GM12878 (cell line): ENCODE measurements at regions not wholly inside any gene's neighbourhood (a gene's known extent, or its start where the extent isn't known, plus 50 kb on each side); places are given as distances from the start of the nearest gene placed in this dataset.
"Not testable (repeated sequence)": the region's sequence is repeated elsewhere in the genome, so short reads cannot be mapped to it uniquely, and the experiment has no call there.

Experiments used
- ATAC-seq: fragments of 200-7000 bp; cut with Tn5 transposase; 3 replicates; pipeline ENCODE4 v1.9.1; 2020; ENCODE audit warnings: mild to moderate bottlenecking, moderate library complexity
- BruUV-seq: library from RNA; stranded (reverse); fragments of 400-500 nt; replicated peaks from 2 replicates; lab custom pipeline; 2021; lab: Mats Ljungman, UMichigan
- CTCF ChIA-PET: fragments of 300-600 bp; sonication (Branson Sonifier 250); formaldehyde crosslinking; extraction: SDS; loops from one replicate; lab custom pipeline; 2021; ENCODE audit warnings: inconsistent platforms; lab: Yijun Ruan, JAX
- POLR2A ChIA-PET: fragments of 350-600 bp; formaldehyde crosslinking; extraction: SDS; loops from one replicate; lab custom pipeline; 2021; ENCODE audit warnings: inconsistent platforms; lab: Charles Lee
- RAD21 ChIA-PET: fragments of 300-600 bp; sonication (Branson Sonifier 250); formaldehyde crosslinking; loops from one replicate; lab custom pipeline; 2023; ENCODE audit warnings: antibody characterized with exemption; ENCODE audit not compliant: unreplicated experiment; lab: Charles Lee
- SMC1A ChIA-PET: fragments of 300-600 bp; sonication (Branson Sonifier 250); formaldehyde crosslinking; loops from one replicate; lab custom pipeline; 2023; ENCODE audit not compliant: unreplicated experiment, uncharacterized antibody; lab: Charles Lee
- DNase-seq: peaks from one replicate; pipeline ENCODE4 v3.0.0-alpha.2; 2011; ENCODE audit warnings: low read depth, low spot score
- FAIRE-seq: peaks from 3 replicates; lab custom pipeline; 2011; peaks lifted over from hg19 to GRCh38; lab: Jason Lieb, UNC
- H2AFZ ChIP-seq: 2 replicates; pipeline ENCODE4 v1.6.0; 2011; ENCODE audit warnings: low read depth, low read length, control low read depth; ENCODE audit not compliant: control insufficient read depth
- H3K27ac ChIP-seq: 2 replicates; pipeline ENCODE4 v1.5.1; 2011; ENCODE audit warnings: control low read depth; ENCODE audit not compliant: control insufficient read depth, insufficient read depth
- H3K27me3 ChIP-seq, 2 experiments: replicated peaks in 1 of 2; 2 replicates each; pipeline versions ENCODE4 v1.6.0 to v1.6.1; 2011; ENCODE audit warnings: low read length in 1 of 2; ENCODE audit not compliant: control insufficient read depth in 2 of 2, insufficient read depth in 2 of 2
- H3K36me3 ChIP-seq, 2 experiments: 2 replicates each; pipeline ENCODE4 v1.5.1; 2011; ENCODE audit warnings: low read length in 1 of 2; ENCODE audit not compliant: control insufficient read depth in 2 of 2, insufficient read depth in 2 of 2
- H3K4me1 ChIP-seq: 2 replicates; pipeline ENCODE4 v1.6.1; 2011; ENCODE audit warnings: mild to moderate bottlenecking, low read length, moderate library complexity, mixed read lengths; ENCODE audit not compliant: control insufficient read depth, insufficient read depth
- H3K4me2 ChIP-seq: 2 replicates; pipeline ENCODE4 v1.6.0; 2011; ENCODE audit warnings: control low read depth; ENCODE audit not compliant: control insufficient read depth, insufficient read depth
- H3K4me3 ChIP-seq: fragments of 200-600 bp; sonication (generic); 2 replicates; pipeline ENCODE4 v1.5.1; 2016
- H3K79me2 ChIP-seq: 2 replicates; pipeline ENCODE4 v1.6.0; 2011; ENCODE audit warnings: low read length; ENCODE audit not compliant: control insufficient read depth, insufficient read depth
- H3K9ac ChIP-seq: 2 replicates; pipeline ENCODE4 v1.8.0; 2011; ENCODE audit warnings: low read length, control low read depth, mixed read lengths; ENCODE audit not compliant: control insufficient read depth, insufficient read depth
- H3K9me3 ChIP-seq: replicated peaks from 3 replicates; pipeline ENCODE4 v1.5.1; 2011; ENCODE audit warnings: mild to moderate bottlenecking, low read length; ENCODE audit not compliant: control insufficient read depth, insufficient read depth
- H4K20me1 ChIP-seq: 2 replicates; pipeline ENCODE4 v1.6.0; 2011; ENCODE audit not compliant: control insufficient read depth, insufficient read depth
- WGBS: methylation state at CpG from one replicate; pipeline ENCODE4 v1.1.6; 2016; ENCODE audit warnings: low lambda C conversion rate; ENCODE audit not compliant: insufficient replicate concordance, insufficient coverage; ENCODE audit errors: missing lambda C conversion rate; 5-methylcytosine and 5-hydroxymethylcytosine counted together
- in situ Hi-C: fragments of 300-500 bp; cut with MboI; formaldehyde crosslinking; loops from 9 replicates; pipeline ENCODE4 v1.14.3; 2018; ENCODE audit warnings: mixed read lengths
- intact Hi-C: fragments of 100-400 bp; cut with micrococcal nuclease; formaldehyde crosslinking; loops from one replicate; pipeline ENCODE4 v1.14.2; 2022; ENCODE audit not compliant: unreplicated experiment

DNA sequence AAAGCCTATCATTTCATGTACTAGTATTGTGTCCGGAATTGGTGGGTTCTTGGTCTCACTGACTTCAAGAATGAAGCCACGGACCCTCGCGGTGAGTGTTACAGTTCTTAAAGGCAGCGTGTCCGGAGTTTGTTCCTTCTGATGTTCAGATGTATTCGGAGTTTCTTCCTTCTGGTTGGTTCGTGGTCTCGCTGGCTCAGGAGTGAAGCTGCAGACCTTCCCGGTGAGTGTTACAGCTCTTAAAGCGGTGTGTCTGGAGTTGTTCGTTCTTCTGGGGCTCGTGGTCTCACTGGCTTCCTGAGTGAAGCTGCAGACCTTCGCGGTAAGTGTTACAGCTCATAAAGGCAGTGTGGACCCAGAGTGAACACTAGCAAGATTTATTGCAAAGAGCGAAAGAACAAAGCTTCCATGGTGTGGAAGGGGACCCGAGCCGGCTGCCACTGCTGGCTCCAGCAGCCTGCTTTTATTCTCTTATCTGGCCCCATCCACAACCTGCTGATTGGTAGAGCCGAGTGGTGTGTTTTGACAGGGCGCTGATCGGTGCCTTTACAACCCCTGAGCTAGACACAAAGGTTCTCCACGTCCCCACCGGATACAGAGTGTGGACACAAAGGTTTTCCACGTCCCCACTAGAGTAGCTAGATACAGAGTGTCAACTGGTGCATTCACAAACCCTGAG is 341.5 kb downstream of the RFPL4B start:
- RAD21 ChIA-PET, FAIRE-seq, intact Hi-C loops, H3K4me3 ChIP-seq, H3K79me2 ChIP-seq, H3K27me3 ChIP-seq, H3K9ac ChIP-seq, H3K36me3 ChIP-seq, H2AFZ ChIP-seq, in situ Hi-C loops, ATAC-seq, H3K27ac ChIP-seq, H4K20me1 ChIP-seq, H3K9me3 ChIP-seq, H3K4me1 ChIP-seq, BruUV-seq, POLR2A ChIA-PET, H3K4me2 ChIP-seq, DNase-seq: not testable (repeated sequence)
- ChIA-PET CTCF (interaction anchor here (0.5 kb wide), 1 partner anchor 707 kb away, joined by 4 read pairs; no protein-coding TSS in a partner anchor), SMC1A (interaction anchor here (0.7 kb wide), 1 partner anchor 514 kb away, joined by 4 read pairs; no protein-coding TSS in a partner anchor)
- WGBS, result 24% methylated on average over 22 of the region's 24 CpGs

GRCh38 chr6:112689183-112689858 is 342.2 kb downstream of the RFPL4B start:
- CTCF ChIA-PET, H3K36me3 ChIP-seq, H3K4me2 ChIP-seq, H3K9me3 ChIP-seq, ATAC-seq, SMC1A ChIA-PET, H3K9ac ChIP-seq, in situ Hi-C loops, intact Hi-C loops, FAIRE-seq, DNase-seq, POLR2A ChIA-PET, RAD21 ChIA-PET, H3K4me1 ChIP-seq, BruUV-seq, H3K27ac ChIP-seq, H2AFZ ChIP-seq, H4K20me1 ChIP-seq, H3K4me3 ChIP-seq, H3K79me2 ChIP-seq, H3K27me3 ChIP-seq: not testable (repeated sequence)
- WGBS, result 86% methylated on average over 28 of the region's 56 CpGs
